ENCODE measurements at regions not wholly inside any gene's neighbourhood (a gene's known extent, or its start where the extent isn't known, plus 50 kb on each side); places are given as distances from the start of the nearest gene placed in this dataset.

- TF ChIP-seq, protein P1, sequence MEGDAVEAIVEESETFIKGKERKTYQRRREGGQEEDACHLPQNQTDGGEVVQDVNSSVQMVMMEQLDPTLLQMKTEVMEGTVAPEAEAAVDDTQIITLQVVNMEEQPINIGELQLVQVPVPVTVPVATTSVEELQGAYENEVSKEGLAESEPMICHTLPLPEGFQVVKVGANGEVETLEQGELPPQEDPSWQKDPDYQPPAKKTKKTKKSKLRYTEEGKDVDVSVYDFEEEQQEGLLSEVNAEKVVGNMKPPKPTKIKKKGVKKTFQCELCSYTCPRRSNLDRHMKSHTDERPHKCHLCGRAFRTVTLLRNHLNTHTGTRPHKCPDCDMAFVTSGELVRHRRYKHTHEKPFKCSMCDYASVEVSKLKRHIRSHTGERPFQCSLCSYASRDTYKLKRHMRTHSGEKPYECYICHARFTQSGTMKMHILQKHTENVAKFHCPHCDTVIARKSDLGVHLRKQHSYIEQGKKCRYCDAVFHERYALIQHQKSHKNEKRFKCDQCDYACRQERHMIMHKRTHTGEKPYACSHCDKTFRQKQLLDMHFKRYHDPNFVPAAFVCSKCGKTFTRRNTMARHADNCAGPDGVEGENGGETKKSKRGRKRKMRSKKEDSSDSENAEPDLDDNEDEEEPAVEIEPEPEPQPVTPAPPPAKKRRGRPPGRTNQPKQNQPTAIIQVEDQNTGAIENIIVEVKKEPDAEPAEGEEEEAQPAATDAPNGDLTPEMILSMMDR (conservative IDR thresholded peaks at IDR 0.05; ENCODE audit: low read depth, low read length) = no peak
- TF ChIP-seq EZH2 (IDR thresholded peaks at IDR 0.05; ENCODE audit: low read length, unreplicated experiment) (no peak), EZH2phosphoT487 (IDR thresholded peaks at IDR 0.05; ENCODE audit: borderline replicate concordance, low read length) (no peak)
Observed at GRCh38 chr17:34710226-34710625, 130.8 kb downstream of the TMEM132E start.

Data from PC-3 (cell line).